ENCODE measurements at regions not wholly inside any gene's neighbourhood (a gene's known extent, or its start where the extent isn't known, plus 50 kb on each side); places are given as distances from the start of the nearest gene placed in this dataset.

- DNase-seq: no peak
These were observed 660.4 kb downstream of the VRK1 start for GRCh38 chr14:97457575-97458085.

- no peak for DNase-seq
These were observed 661.1 kb downstream of the VRK1 start for GRCh38 chr14:97458255-97458654.

GRCh38 chr14:97458661-97459579, 661.7 kb downstream of the VRK1 start:
- no peak for DNase-seq

- no peak for DNase-seq
These were observed 664.9 kb downstream of the VRK1 start for GRCh38 chr14:97462081-97462480.

- no peak for DNase-seq
These were observed 671.0 kb downstream of the VRK1 start for GRCh38 chr14:97468220-97468619.

GRCh38 chr14:97477353-97477752, 680.2 kb downstream of the VRK1 start:
- DNase-seq: no peak

GRCh38 chr14:97485201-97485600, 688.0 kb downstream of the VRK1 start:
- no peak for DNase-seq

GRCh38 chr14:97486601-97487120, 689.5 kb downstream of the VRK1 start:
- no peak for DNase-seq

GRCh38 chr14:97489750-97490149, 692.6 kb downstream of the VRK1 start:
- no peak for DNase-seq

GRCh38 chr14:97490521-97491070, 693.4 kb downstream of the VRK1 start:
- DNase-seq: no peak

GRCh38 chr14:97491697-97492096, 694.5 kb downstream of the VRK1 start:
- no peak for DNase-seq

- DNase-seq: no peak
These were observed 702.8 kb downstream of the VRK1 start for GRCh38 chr14:97499790-97500481.

- DNase-seq: no peak
These were observed 709.4 kb downstream of the VRK1 start for GRCh38 chr14:97506626-97507025.

- DNase-seq: no peak
These were observed 716.7 kb downstream of the VRK1 start for GRCh38 chr14:97513891-97514290.

- no peak for DNase-seq
These were observed 720.5 kb downstream of the VRK1 start for GRCh38 chr14:97517566-97518234.

GRCh38 chr14:97523936-97524335, 726.8 kb downstream of the VRK1 start:
- no peak for DNase-seq

- DNase-seq: no peak
These were observed 727.6 kb downstream of the VRK1 start for GRCh38 chr14:97524589-97525319.

- no peak for DNase-seq
These were observed 730.8 kb downstream of the VRK1 start for GRCh38 chr14:97527993-97528392.

GRCh38 chr14:97532052-97532451, 734.9 kb downstream of the VRK1 start:
- DNase-seq: no peak

GRCh38 chr14:97536421-97536820, 739.2 kb downstream of the VRK1 start:
- DNase-seq: no peak

GRCh38 chr14:97538749-97539410, 741.7 kb downstream of the VRK1 start:
- DNase-seq: no peak

GRCh38 chr14:97539411-97539795, 742.2 kb downstream of the VRK1 start:
- no peak for DNase-seq

Data from NCI-H2227 treated with DMSO at 0.1 percent for 48 hours (cell line).